ENCODE measurements at regions not wholly inside any gene's neighbourhood (a gene's known extent, or its start where the extent isn't known, plus 50 kb on each side); places are given as distances from the start of the nearest gene placed in this dataset.

GRCh38 chr5:130455175-130455574 lies 550.9 kb downstream of the CHSY3 start:
- no peak overlapping the region for H2BK120ac ChIP-seq (replicated peaks; ENCODE audit: low read depth, low read length)
- H4K8ac ChIP-seq (ENCODE audit: extremely low read depth, insufficient read depth, low read length), result no peak overlapping the region
- 86% methylated on average over 2 of the region's 2 CpGs; no CpG with 5 or more reads in 1 of the 2 experiments for WGBS, 2 experiments (ENCODE audit: extremely low coverage in 1 of 2, insufficient coverage in 1 of 2, insufficient read length in 1 of 2, insufficient replicate concordance in 2 of 2, low coverage in 1 of 2, low lambda C conversion rate in 2 of 2, missing lambda C conversion rate in 1 of 2)
- H3K4me2 ChIP-seq (ENCODE audit: insufficient read depth in 1 of 2, low read depth in 2 of 2, low read length in 2 of 2), result no peak overlapping the region
- no peak overlapping the region for H2BK20ac ChIP-seq (ENCODE audit: low read length)
- no peak for DNase-seq (ENCODE audit: low read depth in 1 of 2, low spot score in 2 of 2)
- H4K5ac ChIP-seq (ENCODE audit: insufficient read length, low read depth, low read length), result no peak overlapping the region
- CTCF ChIA-PET (ENCODE audit: partially characterized antibody), result no interaction called here
- TF ChIP-seq EZH2 (IDR thresholded peaks at IDR 0.05; ENCODE audit: low read depth, low read length, severe bottlenecking) (no peak), SAP30 (IDR thresholded peaks at IDR 0.05; ENCODE audit: insufficient read depth, insufficient replicate concordance, low read length) (no peak), TBP (IDR thresholded peaks at IDR 0.05; ENCODE audit: low read depth, low read length) (no peak), RBBP5 (IDR thresholded peaks at IDR 0.05; ENCODE audit: borderline replicate concordance, low read depth, low read length) (no peak), RAD21 (IDR thresholded peaks at IDR 0.05 in 1 of 2, conservative IDR thresholded peaks at IDR 0.05 in 1 of 2; ENCODE audit: low read depth in 2 of 2, low read length in 2 of 2) (no peak), GTF2F1 (IDR thresholded peaks at IDR 0.05; ENCODE audit: borderline replicate concordance, low read depth, low read length) (no peak)
- H3K14ac ChIP-seq (ENCODE audit: insufficient read length), result no peak overlapping the region
- no peak overlapping the region for H3K18ac ChIP-seq (ENCODE audit: extremely low read depth, low read length)
- no peaks in the 10 kb centered on the region for H3K23me2 ChIP-seq (ENCODE audit: low read depth, low read length)
- no peaks in the 10 kb centered on the region for H3K4me1 ChIP-seq (replicated peaks in 1 of 4; ENCODE audit: control insufficient read depth in 3 of 4, insufficient read depth in 4 of 4, low read length in 3 of 4)
- H4K91ac ChIP-seq (replicated peaks; ENCODE audit: insufficient read length, low read length), result no peak overlapping the region
- no peak overlapping the region for H3K4ac ChIP-seq (replicated peaks; ENCODE audit: insufficient read length, low read depth, low read length)
- no peak overlapping the region for H2AFZ ChIP-seq (ENCODE audit: low read length)
- H2AK5ac ChIP-seq (ENCODE audit: low read depth, low read length), result no peak overlapping the region
- no peak overlapping the region for H3K27ac ChIP-seq (ENCODE audit: low read depth, low read length)
- no peaks in the 10 kb centered on the region for H3K79me1 ChIP-seq (ENCODE audit: low read depth, low read length)
- H3K9ac ChIP-seq (replicated peaks in 1 of 4; ENCODE audit: extremely low read depth in 1 of 4, low read depth in 3 of 4, low read length in 3 of 4), result no peak overlapping the region
- H3K4me3 ChIP-seq (ENCODE audit: extremely low read depth in 1 of 4, insufficient read depth in 2 of 4, low read depth in 3 of 4, low read length in 4 of 4), result no peak overlapping the region
- H3K36me3 ChIP-seq (ENCODE audit: control insufficient read depth in 2 of 4, insufficient read depth in 4 of 4, low read length in 3 of 4), result no peaks in the 10 kb centered on the region
- no peak overlapping the region for H2BK12ac ChIP-seq (ENCODE audit: low read depth, low read length)
- no peaks in the 10 kb centered on the region for H3K79me2 ChIP-seq (ENCODE audit: control insufficient read depth in 1 of 2, insufficient read depth in 2 of 2, low read length in 2 of 2)
- no peak for FAIRE-seq
- no peak overlapping the region for H2BK5ac ChIP-seq (ENCODE audit: low read depth, low read length)
- no peaks in the 10 kb centered on the region for H3K27me3 ChIP-seq (replicated peaks in 1 of 4; ENCODE audit: control insufficient read depth in 3 of 4, extremely low read depth in 1 of 4, insufficient read depth in 3 of 4, low read length in 3 of 4)
- no peak overlapping the region for H3K23ac ChIP-seq (ENCODE audit: insufficient read length)
- H4K20me1 ChIP-seq (replicated peaks in 1 of 2; ENCODE audit: control insufficient read depth in 1 of 2, insufficient read depth in 2 of 2, low read length in 2 of 2), result no peaks in the 10 kb centered on the region
- peaks cover 7 to 9% of the 10 kb centered on the region in 2 experiments; a peak in 3 of 4 replicates for H3K9me3 ChIP-seq (ENCODE audit: insufficient read depth in 2 of 2, low read depth in 1 of 2, low read length in 1 of 2)
- no peak overlapping the region for H2BK15ac ChIP-seq (ENCODE audit: low read length)
- no peak overlapping the region for H3K56ac ChIP-seq (replicated peaks; ENCODE audit: insufficient read length, low read depth, low read length)
- POLR2A ChIA-PET (ENCODE audit: partially characterized antibody), result no interaction called here

Data from H1 (cell line).